H1 (cell line): ENCODE measurements at regions not wholly inside any gene's neighbourhood (a gene's known extent, or its start where the extent isn't known, plus 50 kb on each side); places are given as distances from the start of the nearest gene placed in this dataset.

Experiments used
- CTCF ChIA-PET: fragments of 300-600 bp; sonication (Branson Sonifier 250); formaldehyde crosslinking; loops from one replicate; lab custom pipeline; 2021; ENCODE audit not compliant: partially characterized antibody; lab: Charles Lee
- POLR2A ChIA-PET: fragments of 300-600 bp; sonication (Branson Sonifier 250); formaldehyde crosslinking; loops from one replicate; lab custom pipeline; 2021; ENCODE audit warnings: inconsistent platforms; ENCODE audit not compliant: partially characterized antibody; lab: Charles Lee
- DNase-seq, 2 experiments: peaks; one replicate each; pipeline versions ENCODE4 v3.0.0 to v3.0.0-alpha.2; 2010 to 2022; ENCODE audit warnings: low spot score in 2 of 2, low read depth in 1 of 2, mixed read lengths in 1 of 2
- FAIRE-seq: peaks from 2 replicates; lab custom pipeline; 2011; peaks lifted over from hg19 to GRCh38; lab: Jason Lieb, UNC
- H2AFZ ChIP-seq: 2 replicates; pipeline ENCODE4 v1.8.1; 2012; ENCODE audit warnings: low read length, inconsistent platforms
- H2AK5ac ChIP-seq: 2 replicates; pipeline ENCODE4 v1.6.1; 2013; ENCODE audit warnings: low read depth, low read length
- H2BK120ac ChIP-seq: replicated peaks from 2 replicates; pipeline ENCODE3; 2013; ENCODE audit warnings: low read depth, low read length, inconsistent platforms
- H2BK12ac ChIP-seq: 2 replicates; pipeline ENCODE4 v1.6.1; 2013; ENCODE audit warnings: low read depth, low read length
- H2BK15ac ChIP-seq: 2 replicates; pipeline ENCODE4 v1.6.1; 2013; ENCODE audit warnings: low read length
- H2BK20ac ChIP-seq: 2 replicates; pipeline ENCODE4 v1.6.1; 2013; ENCODE audit warnings: low read length
- H2BK5ac ChIP-seq: 2 replicates; pipeline ENCODE4 v1.6.1; 2013; ENCODE audit warnings: low read depth, low read length
- H3K14ac ChIP-seq: 2 replicates; pipeline ENCODE4 v1.6.1; 2013; ENCODE audit warnings: inconsistent platforms; ENCODE audit not compliant: insufficient read length
- H3K18ac ChIP-seq: 2 replicates; pipeline ENCODE4 v1.6.1; 2013; ENCODE audit warnings: low read length; ENCODE audit errors: extremely low read depth
- H3K23ac ChIP-seq: 2 replicates; pipeline ENCODE4 v1.6.1; 2013; ENCODE audit warnings: inconsistent platforms; ENCODE audit not compliant: insufficient read length
- H3K23me2 ChIP-seq: 2 replicates; pipeline ENCODE4 v1.6.1; 2013; ENCODE audit warnings: low read depth, low read length
- H3K27ac ChIP-seq: 2 replicates; pipeline ENCODE4 v1.6.1; 2011; ENCODE audit warnings: low read depth, low read length, inconsistent platforms
- H3K27me3 ChIP-seq, 4 experiments: replicated peaks in 1 of 4; 1 replicate in 1 of 4; 2 replicates in 3 of 4; pipeline versions ENCODE4 v1.6.1 to v1.8.1; 2011 to 2013; ENCODE audit warnings: low read length in 3 of 4, mild to moderate bottlenecking in 3 of 4, inconsistent platforms in 2 of 4, mixed read lengths in 2 of 4, moderate library complexity in 1 of 4; ENCODE audit not compliant: control insufficient read depth in 3 of 4, insufficient read depth in 3 of 4; ENCODE audit errors: extremely low read depth in 1 of 4
- H3K36me3 ChIP-seq, 4 experiments: 2 replicates each; pipeline versions ENCODE4 v1.6.1 to v1.8.1; 2011 to 2013; ENCODE audit warnings: mild to moderate bottlenecking in 4 of 4, low read length in 3 of 4, moderate library complexity in 2 of 4, control low read depth in 1 of 4, inconsistent platforms in 1 of 4; ENCODE audit not compliant: insufficient read depth in 4 of 4, control insufficient read depth in 2 of 4
- H3K4ac ChIP-seq: replicated peaks from 2 replicates; pipeline ENCODE3; 2013; ENCODE audit warnings: low read length, low read depth, mixed read lengths, inconsistent platforms; ENCODE audit not compliant: insufficient read length
- H3K4me1 ChIP-seq, 4 experiments: replicated peaks in 1 of 4; 1 replicate in 1 of 4; 2 replicates in 3 of 4; pipeline versions ENCODE4 v1.6.1 to v1.8.1; 2011 to 2013; ENCODE audit warnings: low read length in 3 of 4, inconsistent platforms in 2 of 4, mixed read lengths in 1 of 4; ENCODE audit not compliant: insufficient read depth in 4 of 4, control insufficient read depth in 3 of 4
- H3K4me2 ChIP-seq, 2 experiments: 2 replicates each; pipeline versions ENCODE4 v1.6.1 to v1.8.1; 2011 to 2013; ENCODE audit warnings: low read depth in 2 of 2, low read length in 2 of 2, control low read depth in 1 of 2, inconsistent platforms in 1 of 2, mild to moderate bottlenecking in 1 of 2; ENCODE audit not compliant: insufficient read depth in 1 of 2
- H3K4me3 ChIP-seq, 4 experiments: fragments of 200-600, 300-600 bp in 1 of 4; sonication (generic), shearing (Covaris generic), sonication (Bioruptor Twin) in 1 of 4; 2 replicates each; pipeline versions ENCODE4 v1.5.1 to v1.8.1; 2011 to 2016; ENCODE audit warnings: low read length in 4 of 4, low read depth in 3 of 4, control low read depth in 2 of 4, inconsistent platforms in 2 of 4, mild to moderate bottlenecking in 2 of 4, mixed read lengths in 1 of 4, moderate library complexity in 1 of 4; ENCODE audit not compliant: insufficient read depth in 2 of 4; ENCODE audit errors: extremely low read depth in 1 of 4
- H3K56ac ChIP-seq: replicated peaks from 2 replicates; pipeline ENCODE3; 2013; ENCODE audit warnings: low read depth, mild to moderate bottlenecking, mixed read lengths, low read length, inconsistent platforms; ENCODE audit not compliant: insufficient read length
- H3K79me1 ChIP-seq: 2 replicates; pipeline ENCODE4 v1.6.1; 2013; ENCODE audit warnings: low read depth, low read length, control low read depth
- H3K79me2 ChIP-seq, 2 experiments: 2 replicates each; pipeline versions ENCODE4 v1.6.1 to v1.8.1; 2012 to 2013; ENCODE audit warnings: low read length in 2 of 2, mild to moderate bottlenecking in 2 of 2, inconsistent platforms in 1 of 2; ENCODE audit not compliant: insufficient read depth in 2 of 2, control insufficient read depth in 1 of 2
- H3K9ac ChIP-seq, 4 experiments: replicated peaks in 1 of 4; 1 replicate in 1 of 4; 2 replicates in 3 of 4; pipeline versions ENCODE4 v1.6.1 to v1.8.1; 2011 to 2013; ENCODE audit warnings: low read depth in 3 of 4, low read length in 3 of 4, control low read depth in 2 of 4, mild to moderate bottlenecking in 2 of 4, moderate library complexity in 2 of 4, inconsistent platforms in 1 of 4; ENCODE audit errors: extremely low read depth in 1 of 4
- H3K9me3 ChIP-seq, 2 experiments: 2 replicates each; pipeline versions ENCODE4 v1.6.1 to v1.8.1; 2012 to 2013; ENCODE audit warnings: mild to moderate bottlenecking in 2 of 2, moderate library complexity in 2 of 2, control low read depth in 1 of 2, inconsistent platforms in 1 of 2, low read depth in 1 of 2, low read length in 1 of 2, mixed read lengths in 1 of 2; ENCODE audit not compliant: insufficient read depth in 2 of 2
- H4K20me1 ChIP-seq, 2 experiments: replicated peaks in 1 of 2; 2 replicates each; pipeline versions ENCODE3 to v1.8.1; 2011 to 2013; ENCODE audit warnings: inconsistent platforms in 2 of 2, low read length in 2 of 2, mild to moderate bottlenecking in 1 of 2; ENCODE audit not compliant: insufficient read depth in 2 of 2, control insufficient read depth in 1 of 2
- H4K5ac ChIP-seq: 2 replicates; pipeline ENCODE4 v1.6.1; 2013; ENCODE audit warnings: low read length, low read depth, mixed read lengths, inconsistent platforms; ENCODE audit not compliant: insufficient read length
- H4K8ac ChIP-seq: 2 replicates; pipeline ENCODE4 v1.8.0; 2013; ENCODE audit warnings: mild to moderate bottlenecking, moderate library complexity, low read length, inconsistent platforms; ENCODE audit not compliant: insufficient read depth; ENCODE audit errors: extremely low read depth
- H4K91ac ChIP-seq: replicated peaks from 2 replicates; pipeline ENCODE3; 2013; ENCODE audit warnings: low read length, mixed read lengths, inconsistent platforms; ENCODE audit not compliant: insufficient read length
- CBX5 ChIP-seq: fragments of 300-800, 300-1000 bp; sonication (generic); IDR thresholded peaks from 2 replicates; pipeline ENCODE4 v1.7.1; 2016; ENCODE audit warnings: antibody characterized with exemption, low read length, low read depth
- CEBPB ChIP-seq: IDR thresholded peaks from 2 replicates; pipeline ENCODE4 v1.6.1; 2012; ENCODE audit warnings: low read depth, low read length
- CREB1 ChIP-seq: IDR thresholded peaks from 2 replicates; pipeline ENCODE4 v1.6.1; 2012; ENCODE audit warnings: inconsistent platforms
- EP300 ChIP-seq, 2 experiments: IDR thresholded peaks; 1 replicate in 1 of 2; 2 replicates in 1 of 2; pipeline ENCODE4 v1.6.1; 2011 to 2012; ENCODE audit warnings: low read depth in 2 of 2, low read length in 2 of 2, mild to moderate bottlenecking in 2 of 2, borderline replicate concordance in 1 of 2, inconsistent platforms in 1 of 2, moderate library complexity in 1 of 2
- EZH2 ChIP-seq: fragments of 200-600 bp; sonication (generic); IDR thresholded peaks from 2 replicates; pipeline ENCODE4 v1.7.1; 2012; ENCODE audit warnings: low read depth, mild to moderate bottlenecking, moderate library complexity, low read length, inconsistent platforms; ENCODE audit not compliant: severe bottlenecking
- GTF2F1 ChIP-seq: IDR thresholded peaks from 2 replicates; pipeline ENCODE4 v1.6.1; 2012; ENCODE audit warnings: low read depth, low read length, improper control_type of control experiment, borderline replicate concordance
- JUN ChIP-seq: IDR thresholded peaks from 2 replicates; pipeline ENCODE4 v1.6.1; 2011; ENCODE audit warnings: low read depth, mild to moderate bottlenecking, improper control_type of control experiment, low read length
- KDM4A ChIP-seq: IDR thresholded peaks from one replicate; pipeline ENCODE4 v1.7.1; 2012; ENCODE audit warnings: low read depth, mild to moderate bottlenecking, moderate library complexity, low read length, inconsistent platforms; ENCODE audit not compliant: severe bottlenecking
- NRF1 ChIP-seq: IDR thresholded peaks from 2 replicates; pipeline ENCODE4 v1.6.1; 2011; ENCODE audit warnings: mild to moderate bottlenecking, low read depth, low read length, improper control_type of control experiment
- PHF8 ChIP-seq: fragments of 200-600 bp; sonication (generic); conservative IDR thresholded peaks from 2 replicates; pipeline ENCODE4 v1.7.1; 2012; ENCODE audit warnings: low read depth, mild to moderate bottlenecking, inconsistent platforms, low read length, moderate library complexity
- SIX5 ChIP-seq: IDR thresholded peaks from 2 replicates; pipeline ENCODE4 v1.6.1; 2011; ENCODE audit warnings: mild to moderate bottlenecking, low read depth, low read length
- SP1 ChIP-seq: IDR thresholded peaks from 2 replicates; pipeline ENCODE4 v1.6.1; 2011; ENCODE audit warnings: low read depth, low read length
- TAF1 ChIP-seq: IDR thresholded peaks from 2 replicates; pipeline ENCODE4 v1.6.1; 2011; ENCODE audit warnings: mild to moderate bottlenecking, low read depth, low read length
- TBP ChIP-seq: IDR thresholded peaks from 2 replicates; pipeline ENCODE4 v1.6.1; 2011; ENCODE audit warnings: low read depth, low read length, improper control_type of control experiment
- WGBS, 2 experiments: shearing (Covaris generic) in 1 of 2; methylation state at CpG; one replicate each; pipeline versions ENCODE4 v1.1.6 to v1.1.7; 2013 to 2015; ENCODE audit warnings: low lambda C conversion rate in 2 of 2, mixed read lengths in 2 of 2, inconsistent platforms in 1 of 2, low coverage in 1 of 2, missing lambda C conversion rate in 1 of 2; ENCODE audit not compliant: insufficient replicate concordance in 2 of 2, insufficient coverage in 1 of 2, insufficient read length in 1 of 2; ENCODE audit errors: extremely low coverage in 1 of 2, missing lambda C conversion rate in 1 of 2; 5-methylcytosine and 5-hydroxymethylcytosine counted together

DNA sequence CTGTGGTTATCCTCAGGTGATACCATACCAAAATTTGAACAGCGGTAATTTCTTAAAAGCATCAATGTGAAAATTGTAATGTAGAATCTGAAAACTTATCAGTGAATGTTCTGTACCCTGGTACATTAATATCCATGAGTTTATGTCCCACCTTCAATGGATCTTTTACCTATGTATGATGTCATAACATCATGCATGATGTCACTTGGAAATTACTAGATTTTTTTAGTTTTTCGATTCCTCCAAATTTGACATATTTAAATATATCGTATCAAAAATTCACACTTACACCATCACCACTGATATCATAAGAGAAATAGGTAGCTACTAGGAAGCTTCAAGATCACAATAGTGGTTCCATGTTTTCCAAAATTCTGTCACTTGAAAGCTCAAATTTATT lies 95.0 kb upstream of the AKR1E2 start:
- FAIRE-seq (no peak), DNase-seq (no peak)
- H4K5ac ChIP-seq, result no peak overlapping the region
- H3K56ac ChIP-seq, result no peak overlapping the region
- TF ChIP-seq CEBPB (no peak), TAF1 (no peak), CBX5 (no peak), GTF2F1 (no peak), SIX5 (no peak), TBP (no peak), EZH2 (no peak), PHF8 (no peak), JUN (no peak), KDM4A (no peak), CREB1 (no peak), EP300 (IDR thresholded peaks at IDR 0.05; ENCODE audit: borderline replicate concordance in 1 of 2, low read depth in 2 of 2, low read length in 2 of 2) (no peak), NRF1 (no peak), SP1 (no peak)
- H4K91ac ChIP-seq, result no peak overlapping the region
- H4K20me1 ChIP-seq, result no peaks in the 10 kb centered on the region
- no peak overlapping the region for H3K4me3 ChIP-seq
- no peak overlapping the region for H3K4me2 ChIP-seq
- H2BK20ac ChIP-seq, result no peak overlapping the region
- no peak overlapping the region for H3K9ac ChIP-seq
- 88 to 100% methylated on average over 2 to 3 of the region's 3 CpGs for WGBS, 2 experiments
- no peaks in the 10 kb centered on the region for H3K4me1 ChIP-seq
- H3K23ac ChIP-seq, result no peak overlapping the region
- no peak overlapping the region for H3K14ac ChIP-seq
- no peaks in the 10 kb centered on the region for H3K36me3 ChIP-seq
- no peak overlapping the region for H4K8ac ChIP-seq
- no peak overlapping the region for H2BK12ac ChIP-seq
- H3K27ac ChIP-seq, result no peak overlapping the region
- no peak overlapping the region for H2BK5ac ChIP-seq
- ChIA-PET POLR2A (interaction anchor here (0.6 kb wide), 1 partner anchor 946 kb away, joined by 3 read pairs; the partner anchor contains the start of gene KLF6), CTCF (interaction anchor here (0.6 to 0.7 kb wide), 2 partner anchors 23 to 25 kb away, joined by 4 to 5 read pairs; no protein-coding TSS in a partner anchor)
- no peak overlapping the region for H2AK5ac ChIP-seq
- no peaks in the 10 kb centered on the region for H3K9me3 ChIP-seq
- H3K4ac ChIP-seq, result no peak overlapping the region
- no peaks in the 10 kb centered on the region for H3K23me2 ChIP-seq
- no peak overlapping the region for H2AFZ ChIP-seq
- no peaks in the 10 kb centered on the region for H3K79me2 ChIP-seq
- H2BK120ac ChIP-seq, result no peak overlapping the region
- no peaks in the 10 kb centered on the region for H3K27me3 ChIP-seq
- H2BK15ac ChIP-seq, result no peak overlapping the region
- no peak overlapping the region for H3K18ac ChIP-seq
- no peaks in the 10 kb centered on the region for H3K79me1 ChIP-seq
